K562 (cell line): ENCODE measurements at regions not wholly inside any gene's neighbourhood (a gene's known extent, or its start where the extent isn't known, plus 50 kb on each side); places are given as distances from the start of the nearest gene placed in this dataset.

Experiments used
- GABPB2 ChIP-seq: fragments of 250-450 bp; sonication (Bioruptor Pico); conservative IDR thresholded peaks from 2 replicates; pipeline ENCODE4 v1.5.1; 2021; ENCODE audit warnings: mild to moderate bottlenecking
- HCFC1 ChIP-seq: IDR thresholded peaks from 2 replicates; pipeline ENCODE4 v1.6.1; 2012; ENCODE audit warnings: low read depth, low read length, improper control_type of control experiment
- SIX5 ChIP-seq, 2 experiments: IDR thresholded peaks; 2 replicates each; pipeline ENCODE4 v1.6.1; 2011; ENCODE audit warnings: low read length in 2 of 2, borderline replicate concordance in 1 of 2, low read depth in 1 of 2, mild to moderate bottlenecking in 1 of 2, moderate library complexity in 1 of 2; ENCODE audit not compliant: insufficient read depth in 1 of 2
- TEAD4 ChIP-seq, 2 experiments: sonication (generic) in 1 of 2; formaldehyde crosslinking in 1 of 2; IDR thresholded peaks; 2 replicates each; pipeline versions ENCODE4 v1.6.1 to v1.8.0; 2012 to 2022; ENCODE audit warnings: borderline replicate concordance in 1 of 2, inconsistent platforms in 1 of 2, low read length in 1 of 2, mild to moderate bottlenecking in 1 of 2, missing genetic modification reagents in 1 of 2
- THRA ChIP-seq: fragments of 450-650 bp; IDR thresholded peaks from 2 replicates; pipeline ENCODE4 v1.6.1; 2017; ENCODE audit warnings: mild to moderate bottlenecking, moderate library complexity
- ZKSCAN1 ChIP-seq: fragments of 150-350 bp; IDR thresholded peaks from 2 replicates; pipeline ENCODE4 v1.6.1; 2016; ENCODE audit warnings: low read depth, low read length
- ZNF740 ChIP-seq, 3 experiments: fragments of 200-800 bp in 1 of 3; sonication (Bioruptor generic) in 1 of 3; sonication (generic) in 1 of 3; formaldehyde crosslinking in 1 of 3; IDR thresholded peaks; 2 replicates each; pipeline versions ENCODE4 v1.6.1 to v1.8.0; 2016 to 2022; ENCODE audit warnings: mild to moderate bottlenecking in 2 of 3, missing compliant biosample characterization in 2 of 3, missing genetic modification characterization in 2 of 3, missing genetic modification reagents in 1 of 3
- ZNF830 ChIP-seq: fragments of 250-450 bp; sonication (Bioruptor Pico); IDR thresholded peaks from 2 replicates; pipeline ENCODE4 v1.5.0; 2021; ENCODE audit warnings: mild to moderate bottlenecking
- TF ChIP-seq, protein P1 (sequence below): fragments of 250-450 bp; sonication (Bioruptor Pico); IDR thresholded peaks from 2 replicates; pipeline ENCODE4 v1.4.0; 2020; ENCODE audit warnings: mild to moderate bottlenecking, moderate library complexity
- TF ChIP-seq, protein P2 (sequence below): fragments of 250-450 bp; sonication (Bioruptor Pico); IDR thresholded peaks from 2 replicates; pipeline ENCODE4 v1.4.0; 2020; ENCODE audit warnings: mild to moderate bottlenecking, moderate library complexity, borderline replicate concordance
- TF ChIP-seq, protein P3 (sequence below): fragments of 250-450 bp; sonication (Bioruptor Pico); IDR thresholded peaks from 2 replicates; pipeline ENCODE4 v1.5.0; 2020; ENCODE audit warnings: mild to moderate bottlenecking

- TF ChIP-seq, protein P1, sequence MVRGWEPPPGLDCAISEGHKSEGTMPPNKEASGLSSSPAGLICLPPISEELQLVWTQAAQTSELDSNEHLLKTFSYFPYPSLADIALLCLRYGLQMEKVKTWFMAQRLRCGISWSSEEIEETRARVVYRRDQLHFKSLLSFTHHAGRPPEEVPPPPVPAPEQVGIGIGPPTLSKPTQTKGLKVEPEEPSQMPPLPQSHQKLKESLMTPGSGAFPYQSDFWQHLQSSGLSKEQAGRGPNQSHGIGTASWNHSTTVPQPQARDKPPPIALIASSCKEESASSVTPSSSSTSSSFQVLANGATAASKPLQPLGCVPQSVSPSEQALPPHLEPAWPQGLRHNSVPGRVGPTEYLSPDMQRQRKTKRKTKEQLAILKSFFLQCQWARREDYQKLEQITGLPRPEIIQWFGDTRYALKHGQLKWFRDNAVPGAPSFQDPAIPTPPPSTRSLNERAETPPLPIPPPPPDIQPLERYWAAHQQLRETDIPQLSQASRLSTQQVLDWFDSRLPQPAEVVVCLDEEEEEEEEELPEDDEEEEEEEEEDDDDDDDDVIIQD (CRISPR knock-in tag) = no peak
- TF ChIP-seq GABPB2 (no peak), TEAD4 (IDR thresholded peaks at IDR 0.05; ENCODE audit: low read length) (no peak), TEAD4 (CRISPR knock-in tag; IDR thresholded peaks at IDR 0.05; ENCODE audit: borderline replicate concordance) (no peak), SIX5 (IDR thresholded peaks at IDR 0.05; ENCODE audit: borderline replicate concordance in 1 of 2, insufficient read depth in 1 of 2, low read depth in 1 of 2, low read length in 2 of 2) (no peak), ZKSCAN1 (no peak), ZNF740 (CRISPR knock-in tag; IDR thresholded peaks at IDR 0.05) (no peak), ZNF740 (tag; IDR thresholded peaks at IDR 0.05) (no peak), HCFC1 (no peak), THRA (no peak), ZNF830 (no peak)
- TF ChIP-seq, protein P2, sequence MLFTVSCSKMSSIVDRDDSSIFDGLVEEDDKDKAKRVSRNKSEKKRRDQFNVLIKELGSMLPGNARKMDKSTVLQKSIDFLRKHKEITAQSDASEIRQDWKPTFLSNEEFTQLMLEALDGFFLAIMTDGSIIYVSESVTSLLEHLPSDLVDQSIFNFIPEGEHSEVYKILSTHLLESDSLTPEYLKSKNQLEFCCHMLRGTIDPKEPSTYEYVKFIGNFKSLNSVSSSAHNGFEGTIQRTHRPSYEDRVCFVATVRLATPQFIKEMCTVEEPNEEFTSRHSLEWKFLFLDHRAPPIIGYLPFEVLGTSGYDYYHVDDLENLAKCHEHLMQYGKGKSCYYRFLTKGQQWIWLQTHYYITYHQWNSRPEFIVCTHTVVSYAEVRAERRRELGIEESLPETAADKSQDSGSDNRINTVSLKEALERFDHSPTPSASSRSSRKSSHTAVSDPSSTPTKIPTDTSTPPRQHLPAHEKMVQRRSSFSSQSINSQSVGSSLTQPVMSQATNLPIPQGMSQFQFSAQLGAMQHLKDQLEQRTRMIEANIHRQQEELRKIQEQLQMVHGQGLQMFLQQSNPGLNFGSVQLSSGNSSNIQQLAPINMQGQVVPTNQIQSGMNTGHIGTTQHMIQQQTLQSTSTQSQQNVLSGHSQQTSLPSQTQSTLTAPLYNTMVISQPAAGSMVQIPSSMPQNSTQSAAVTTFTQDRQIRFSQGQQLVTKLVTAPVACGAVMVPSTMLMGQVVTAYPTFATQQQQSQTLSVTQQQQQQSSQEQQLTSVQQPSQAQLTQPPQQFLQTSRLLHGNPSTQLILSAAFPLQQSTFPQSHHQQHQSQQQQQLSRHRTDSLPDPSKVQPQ (CRISPR knock-in tag) = no peak
- TF ChIP-seq, protein P3, sequence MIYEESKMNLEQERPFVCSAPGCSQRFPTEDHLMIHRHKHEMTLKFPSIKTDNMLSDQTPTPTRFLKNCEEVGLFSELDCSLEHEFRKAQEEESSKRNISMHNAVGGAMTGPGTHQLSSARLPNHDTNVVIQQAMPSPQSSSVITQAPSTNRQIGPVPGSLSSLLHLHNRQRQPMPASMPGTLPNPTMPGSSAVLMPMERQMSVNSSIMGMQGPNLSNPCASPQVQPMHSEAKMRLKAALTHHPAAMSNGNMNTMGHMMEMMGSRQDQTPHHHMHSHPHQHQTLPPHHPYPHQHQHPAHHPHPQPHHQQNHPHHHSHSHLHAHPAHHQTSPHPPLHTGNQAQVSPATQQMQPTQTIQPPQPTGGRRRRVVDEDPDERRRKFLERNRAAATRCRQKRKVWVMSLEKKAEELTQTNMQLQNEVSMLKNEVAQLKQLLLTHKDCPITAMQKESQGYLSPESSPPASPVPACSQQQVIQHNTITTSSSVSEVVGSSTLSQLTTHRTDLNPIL = no peak
These were observed 289.1 kb upstream of the TMTC1 start (continued) for GRCh38 chr12:30072824-30073223.
